H9 (cell line): ENCODE measurements at regions not wholly inside any gene's neighbourhood (a gene's known extent, or its start where the extent isn't known, plus 50 kb on each side); places are given as distances from the start of the nearest gene placed in this dataset.

Experiments used
- DNase-seq: peaks from one replicate; pipeline ENCODE4 v3.0.0-alpha.2; 2017
- H2AFZ ChIP-seq: one replicate; pipeline ENCODE4 v1.6.1; 2013; ENCODE audit warnings: mild to moderate bottlenecking, low read length, control low read depth, moderate library complexity
- H2AK5ac ChIP-seq: 2 replicates; pipeline ENCODE4 v1.6.1; 2013; ENCODE audit warnings: low read length, control low read depth, mixed read lengths; ENCODE audit not compliant: insufficient read length
- H2BK120ac ChIP-seq: one replicate; pipeline ENCODE4 v1.6.1; 2013; ENCODE audit warnings: low read depth, mild to moderate bottlenecking, low read length, control low read depth, inconsistent platforms; ENCODE audit not compliant: poor library complexity, severe bottlenecking
- H2BK12ac ChIP-seq: 2 replicates; pipeline ENCODE4 v1.6.1; 2013; ENCODE audit warnings: low read length, control low read depth, mixed read lengths, low read depth; ENCODE audit not compliant: insufficient read length
- H2BK15ac ChIP-seq: 2 replicates; pipeline ENCODE4 v1.6.1; 2013; ENCODE audit warnings: low read depth, low read length, control low read depth
- H2BK20ac ChIP-seq: one replicate; pipeline ENCODE4 v1.6.1; 2013; ENCODE audit warnings: low read depth, mild to moderate bottlenecking, low read length, control low read depth, inconsistent platforms; ENCODE audit not compliant: poor library complexity, severe bottlenecking
- H2BK5ac ChIP-seq: 2 replicates; pipeline ENCODE4 v1.6.1; 2013; ENCODE audit warnings: low read length, control low read depth, mixed read lengths; ENCODE audit not compliant: insufficient read length
- H3K14ac ChIP-seq: 2 replicates; pipeline ENCODE4 v1.6.1; 2013; ENCODE audit warnings: low read length, control low read depth; ENCODE audit not compliant: insufficient read depth
- H3K18ac ChIP-seq: 2 replicates; pipeline ENCODE4 v1.6.1; 2013; ENCODE audit warnings: low read depth, mild to moderate bottlenecking, mixed read lengths, low read length, control low read depth; ENCODE audit not compliant: insufficient read length
- H3K23ac ChIP-seq: 2 replicates; pipeline ENCODE4 v1.6.1; 2013; ENCODE audit warnings: low read length, control low read depth, mixed read lengths, low read depth; ENCODE audit not compliant: insufficient read length
- H3K23me2 ChIP-seq: 2 replicates; pipeline ENCODE4 v1.6.1; 2013; ENCODE audit warnings: low read depth, mild to moderate bottlenecking, mixed read lengths, low read length, control low read depth; ENCODE audit not compliant: insufficient read length, poor library complexity, severe bottlenecking
- H3K27ac ChIP-seq: 2 replicates; pipeline ENCODE4 v1.5.1; 2013; ENCODE audit warnings: low read length, control low read depth, mixed read lengths, low read depth; ENCODE audit not compliant: insufficient read length
- H3K27me3 ChIP-seq: 2 replicates; pipeline ENCODE4 v1.6.1; 2013; ENCODE audit warnings: low read length, control low read depth, inconsistent platforms; ENCODE audit not compliant: insufficient read depth
- H3K4ac ChIP-seq: 2 replicates; pipeline ENCODE4 v1.6.1; 2013; ENCODE audit warnings: low read depth, mild to moderate bottlenecking, control low read depth, inconsistent platforms, low read length, moderate library complexity
- H3K4me1 ChIP-seq: 2 replicates; pipeline ENCODE4 v1.6.1; 2013; ENCODE audit warnings: low read length, control low read depth, inconsistent platforms; ENCODE audit not compliant: insufficient read depth
- H3K4me2 ChIP-seq: 2 replicates; pipeline ENCODE4 v1.6.1; 2013; ENCODE audit warnings: low read length, control low read depth, mixed read lengths; ENCODE audit not compliant: insufficient read length, insufficient read depth
- H3K56ac ChIP-seq: 2 replicates; pipeline ENCODE4 v1.6.1; 2013; ENCODE audit warnings: low read depth, mild to moderate bottlenecking, mixed read lengths, low read length, control low read depth; ENCODE audit not compliant: insufficient read length
- H3K79me1 ChIP-seq: 2 replicates; pipeline ENCODE4 v1.6.1; 2013; ENCODE audit warnings: low read depth, mild to moderate bottlenecking, moderate library complexity, low read length, control low read depth, inconsistent platforms; ENCODE audit not compliant: insufficient read depth, poor library complexity, severe bottlenecking
- H3K79me2 ChIP-seq: 2 replicates; pipeline ENCODE4 v1.6.1; 2013; ENCODE audit warnings: low read length, control low read depth, inconsistent platforms; ENCODE audit not compliant: insufficient read depth
- H3K9ac ChIP-seq: 2 replicates; pipeline ENCODE4 v1.6.1; 2013; ENCODE audit warnings: low read length, control low read depth, mixed read lengths; ENCODE audit not compliant: insufficient read length; ENCODE audit errors: extremely low read depth
- H3K9me3 ChIP-seq: one replicate; pipeline ENCODE4 v1.6.1; 2013; ENCODE audit warnings: low read depth, low read length, inconsistent platforms; ENCODE audit not compliant: control insufficient read depth
- H3T11ph ChIP-seq: one replicate; pipeline ENCODE4 v1.6.1; 2013; ENCODE audit warnings: mild to moderate bottlenecking, low read length, control low read depth, inconsistent platforms
- H4K20me1 ChIP-seq: one replicate; pipeline ENCODE4 v1.6.1; 2013; ENCODE audit not compliant: control insufficient read depth, insufficient read length, insufficient read depth
- H4K5ac ChIP-seq: 2 replicates; pipeline ENCODE4 v1.6.1; 2013; ENCODE audit warnings: low read depth, mild to moderate bottlenecking, mixed read lengths, low read length, control low read depth; ENCODE audit not compliant: insufficient read length
- H4K8ac ChIP-seq: replicated peaks from 2 replicates; pipeline ENCODE4 v1.6.1; 2013; ENCODE audit warnings: low read length, control low read depth, mixed read lengths, low read depth; ENCODE audit not compliant: insufficient read length
- H4K91ac ChIP-seq: 2 replicates; pipeline ENCODE4 v1.6.1; 2013; ENCODE audit warnings: low read depth, mild to moderate bottlenecking, moderate library complexity, mixed read lengths, low read length, control low read depth; ENCODE audit not compliant: insufficient read length
- H3K27ac Mint-ChIP-seq, 3 experiments: 2 replicates in 2 of 3; 3 replicates in 1 of 3; pipeline ENCODE4 v1.8.0; 2020 to 2021; ENCODE audit warnings: mixed read lengths in 3 of 3, mild to moderate bottlenecking in 1 of 3, moderate library complexity in 1 of 3
- H3K27me3 Mint-ChIP-seq: 2 replicates; pipeline ENCODE4 v1.8.0; 2021; ENCODE audit warnings: low read depth, mild to moderate bottlenecking, moderate library complexity, mixed read lengths
- H3K36me3 Mint-ChIP-seq, 3 experiments: 2 replicates in 2 of 3; 3 replicates in 1 of 3; pipeline ENCODE4 v1.8.0; 2020 to 2021; ENCODE audit warnings: low read depth in 3 of 3, mixed read lengths in 3 of 3; ENCODE audit not compliant: insufficient read depth in 1 of 3
- H3K4me1 Mint-ChIP-seq, 2 experiments: 2 replicates each; pipeline ENCODE4 v1.8.0; 2020; ENCODE audit warnings: mixed read lengths in 2 of 2
- H3K4me3 Mint-ChIP-seq, 2 experiments: 2 replicates in 1 of 2; 3 replicates in 1 of 2; pipeline ENCODE4 v1.8.0; 2020 to 2021; ENCODE audit warnings: mild to moderate bottlenecking in 2 of 2, mixed read lengths in 2 of 2, moderate library complexity in 1 of 2
- H3K9me3 Mint-ChIP-seq, 2 experiments: 2 replicates in 1 of 2; 3 replicates in 1 of 2; pipeline ENCODE4 v1.8.0; 2020; ENCODE audit warnings: mild to moderate bottlenecking in 2 of 2, mixed read lengths in 2 of 2, moderate library complexity in 1 of 2
- CTCF ChIP-seq: fragments of 200-600 bp; sonication (generic); conservative IDR thresholded peaks from 3 replicates; pipeline ENCODE4 v1.8.0; 2021; ENCODE audit warnings: antibody characterized with exemption, mild to moderate bottlenecking
- WGBS: extraction: QIAGEN DNeasy Blood & Tissue Kit; methylation state at CpG from one replicate; pipeline ENCODE4 v1.1.7; 2013; ENCODE audit warnings: missing lambda C conversion rate, low lambda C conversion rate, mixed read lengths; ENCODE audit not compliant: insufficient read length; ENCODE audit errors: extremely low coverage; 5-methylcytosine and 5-hydroxymethylcytosine counted together

GRCh38 chr2:38446418-38446817 is 69.3 kb upstream of the ATL2 start:
- Histone ChIP-seq H3K9me3 (no peaks in the 10 kb centered on the region), H3K23ac (no peak overlapping the region), H2BK20ac (no peak overlapping the region), H2BK12ac (no peak overlapping the region), H2AK5ac (no peak overlapping the region), H4K5ac (no peak overlapping the region), H3K79me1 (no peaks in the 10 kb centered on the region), H3K4me2 (no peak overlapping the region), H4K20me1 (no peaks in the 10 kb centered on the region), H3K56ac (no peak overlapping the region), H3K14ac (no peak overlapping the region), H2BK5ac (no peak overlapping the region), H3K4ac (no peak overlapping the region), H3K27me3 (no peaks in the 10 kb centered on the region), H2BK120ac (no peak overlapping the region), H2AFZ (no peak overlapping the region), H3K4me1 (peaks cover 23% of the 10 kb centered on the region), H4K8ac (no peak overlapping the region), H3T11ph (no peak overlapping the region), H2BK15ac (no peak overlapping the region), H4K91ac (no peak overlapping the region), H3K18ac (no peak overlapping the region), H3K23me2 (no peaks in the 10 kb centered on the region), H3K79me2 (no peaks in the 10 kb centered on the region), H3K27ac (no peak overlapping the region), H3K9ac (no peak overlapping the region)
- Mint-ChIP-seq H3K4me3 (no peak overlapping the region), H3K27ac (no peak overlapping the region), H3K4me1 (peaks cover 52 to 54% of the 10 kb centered on the region in 2 experiments), H3K27me3 (peaks cover 13% of the 10 kb centered on the region), H3K36me3 (no peaks in the 10 kb centered on the region; a peak in 1 of 7 replicates), H3K9me3 (no peaks in the 10 kb centered on the region)
- no peak for DNase-seq
- TF ChIP-seq CTCF = no peak; the same call in 2 of the 3 replicates
- WGBS = no CpG with 5 or more reads among the region's 7 CpGs
